Activated CD4-positive, CD25-positive, alpha-beta regulatory T cell treated with anti-CD3 and anti-CD28 coated beads, Interleukin-2, amount 50 U/mL, for 16 hours (primary cell): ENCODE measurements at regions not wholly inside any gene's neighbourhood (a gene's known extent, or its start where the extent isn't known, plus 50 kb on each side); places are given as distances from the start of the nearest gene placed in this dataset.

Source experiments
- DNase-seq: peaks from one replicate; pipeline ENCODE4 v3.0.0-alpha.2; 2020; ENCODE audit warnings: low read depth, low spot score

GRCh38 chr11:116643521-116643920 is 129.3 kb downstream of the BUD13 start:
- DNase-seq: no peak

GRCh38 chr11:116642902-116643301 is 129.9 kb downstream of the BUD13 start:
- no peak for DNase-seq

GRCh38 chr11:116642481-116642880 is 130.3 kb downstream of the BUD13 start:
- no peak for DNase-seq

GRCh38 chr11:116641561-116642045 is 131.2 kb downstream of the BUD13 start:
- DNase-seq: no peak

GRCh38 chr11:116640641-116641402 is 132.0 kb downstream of the BUD13 start:
- DNase-seq: no peak

GRCh38 chr11:116638463-116638862 is 134.3 kb downstream of the BUD13 start:
- no peak for DNase-seq

- DNase-seq: no peak
Measured at GRCh38 chr11:116637766-116638165, 135.0 kb downstream of the BUD13 start.

GRCh38 chr11:116636341-116636929 is 136.4 kb downstream of the BUD13 start:
- DNase-seq: no peak

- DNase-seq: no peak
Measured at GRCh38 chr11:116631201-116631600, 141.6 kb downstream of the BUD13 start.

- DNase-seq: no peak
Measured at GRCh38 chr11:116618461-116618860, 154.3 kb downstream of the BUD13 start.

GRCh38 chr11:116615211-116615865 is 157.4 kb downstream of the BUD13 start:
- no peak for DNase-seq

- no peak for DNase-seq
Measured at GRCh38 chr11:116614306-116615210, 158.2 kb downstream of the BUD13 start.

- DNase-seq: no peak
Measured at GRCh38 chr11:116613206-116613875, 159.4 kb downstream of the BUD13 start.

- no peak for DNase-seq
Measured at GRCh38 chr11:116611998-116612620, 160.7 kb downstream of the BUD13 start.

- DNase-seq: no peak
Measured at GRCh38 chr11:116610190-116610589, 162.6 kb downstream of the BUD13 start.

- DNase-seq: no peak
Measured at GRCh38 chr11:116607027-116607426, 165.8 kb downstream of the BUD13 start.

GRCh38 chr11:116605543-116606459 is 167.0 kb downstream of the BUD13 start:
- DNase-seq: no peak

GRCh38 chr11:116603728-116604323 is 169.0 kb downstream of the BUD13 start:
- DNase-seq: no peak

- DNase-seq: no peak
Measured at GRCh38 chr11:116602637-116602942, 170.2 kb downstream of the BUD13 start.
